Activated CD8-positive, alpha-beta memory T cell treated with anti-CD3 and anti-CD28 coated beads for 36 hours (primary cell): ENCODE measurements at regions not wholly inside any gene's neighbourhood (a gene's known extent, or its start where the extent isn't known, plus 50 kb on each side); places are given as distances from the start of the nearest gene placed in this dataset.
"Not testable (repeated sequence)": the region's sequence is repeated elsewhere in the genome, so short reads cannot be mapped to it uniquely, and the experiment has no call there.

Source experiments
- CTCF ChIA-PET: fragments of 350-600 bp; sonication (Branson Sonifier 250); formaldehyde crosslinking; loops from one replicate; lab custom pipeline; 2021; ENCODE audit warnings: antibody characterized with exemption; lab: Charles Lee
- POLR2A ChIA-PET: fragments of 350-600 bp; sonication (Branson Sonifier 250); formaldehyde crosslinking; loops from one replicate; lab custom pipeline; 2021; ENCODE audit warnings: antibody characterized with exemption; lab: Charles Lee

DNA sequence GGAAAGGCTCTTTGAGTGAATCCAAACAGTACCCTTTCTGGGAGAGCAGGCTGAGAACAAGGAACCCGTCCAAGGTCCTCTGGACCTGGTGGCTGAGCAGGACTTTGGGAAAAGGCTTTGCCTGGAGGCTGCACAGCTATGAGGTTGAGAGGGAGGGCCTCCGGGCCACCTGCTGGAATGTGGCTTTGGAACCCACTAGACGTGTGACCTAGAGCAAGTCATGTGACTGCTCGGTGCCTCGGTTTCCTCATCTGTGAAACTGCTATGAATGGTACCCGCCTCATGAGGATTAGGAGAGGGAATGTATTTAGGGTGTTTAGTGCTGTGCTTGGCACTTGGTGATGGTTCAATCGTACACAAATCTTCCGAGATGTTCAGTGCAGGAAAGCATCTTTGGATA is 50.4 kb downstream of the HAPSTR1 start:
- ChIA-PET CTCF (no interaction called here), POLR2A (no interaction called here)

- POLR2A ChIA-PET = no interaction called here
- CTCF ChIA-PET = interaction anchor here (0.7 kb wide), 1 partner anchor 9 kb away, joined by 3 read pairs; no protein-coding TSS in a partner anchor
Measured at GRCh38 chr16:9144106-9144505, 52.7 kb downstream of the HAPSTR1 start.

GRCh38 chr16:9148374-9149015 is 57.1 kb downstream of the HAPSTR1 start:
- ChIA-PET POLR2A (no interaction called here), CTCF (interaction anchor here (1.1 kb wide), 1 partner anchor 9 kb away, joined by 5 read pairs; no protein-coding TSS in a partner anchor)

- ChIA-PET CTCF (interaction anchor here (1.9 kb wide), 1 partner anchor 12 kb away, joined by 4 read pairs; no protein-coding TSS in a partner anchor), POLR2A (no interaction called here)
Measured at GRCh38 chr16:9151074-9151473, 59.6 kb downstream of the HAPSTR1 start.

DNA sequence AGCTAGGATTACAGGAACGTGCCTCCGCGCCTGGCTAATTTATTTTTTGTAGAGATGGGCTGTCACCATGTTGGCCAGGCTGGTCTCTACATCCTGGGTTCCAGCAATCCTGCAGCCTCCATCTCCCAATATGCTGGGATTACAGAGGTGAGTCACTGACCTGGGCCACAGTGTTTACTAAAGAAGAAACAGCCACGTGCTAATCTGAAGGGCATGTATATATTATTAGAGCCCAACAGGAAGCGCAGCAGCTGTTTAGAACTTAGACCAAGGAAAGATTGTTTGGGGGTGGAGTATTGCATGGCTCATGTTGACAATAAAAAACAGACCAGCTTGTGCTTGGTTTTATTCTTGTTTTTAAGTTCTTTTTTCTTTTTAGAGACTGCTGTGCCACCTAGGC is 60.2 kb downstream of the HAPSTR1 start:
- CTCF ChIA-PET = interaction anchor here (1.2 kb wide), 1 partner anchor 13 kb away, joined by 4 read pairs; no protein-coding TSS in a partner anchor
- POLR2A ChIA-PET = no interaction called here

DNA sequence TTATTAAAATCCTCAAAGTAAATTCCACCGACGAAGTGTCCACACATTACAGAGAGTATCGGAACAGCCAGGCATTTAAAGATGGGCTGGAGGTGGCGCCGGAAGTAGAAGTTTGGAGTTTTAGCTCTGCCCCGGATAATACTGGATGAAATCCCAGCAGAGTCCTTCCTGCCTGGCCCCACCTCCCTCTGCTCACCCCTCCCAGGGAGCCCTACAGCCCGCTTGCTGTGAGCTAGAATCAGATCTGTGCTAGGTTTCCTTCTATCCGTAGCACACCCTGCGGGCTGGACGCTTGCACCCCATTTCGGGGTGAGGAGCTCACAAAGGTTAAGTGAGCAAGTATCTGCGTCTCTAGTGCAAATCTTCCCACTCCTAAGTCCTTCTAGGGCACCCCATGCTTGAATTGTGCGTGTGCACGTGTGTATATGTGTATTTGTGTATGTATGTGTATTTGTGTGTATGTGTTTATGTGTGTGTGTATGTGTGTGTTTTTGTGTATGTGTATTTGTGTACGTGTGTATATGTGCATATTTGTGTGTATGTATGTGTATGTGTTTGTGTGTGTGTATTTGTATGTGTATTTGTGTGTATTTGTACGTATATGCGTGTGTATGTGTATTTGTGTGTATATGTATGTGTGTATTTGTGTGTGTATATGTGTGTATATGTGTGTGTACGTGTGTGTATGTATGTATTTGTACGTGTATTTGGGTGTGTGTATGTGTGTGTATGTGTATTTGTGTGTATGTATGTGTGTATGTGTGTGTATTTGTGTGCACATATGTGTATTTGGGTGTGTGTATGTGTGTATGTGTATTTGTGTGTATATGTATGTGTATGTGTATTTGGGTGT is 61.4 kb downstream of the HAPSTR1 start:
- CTCF ChIA-PET = interaction anchor here (1.2 kb wide), 1 partner anchor 14 kb away, joined by 4 read pairs; no protein-coding TSS in a partner anchor
- POLR2A ChIA-PET = no interaction called here

GRCh38 chr16:9153502-9153864 is 62.0 kb downstream of the HAPSTR1 start:
- CTCF ChIA-PET = no interaction called here

DNA sequence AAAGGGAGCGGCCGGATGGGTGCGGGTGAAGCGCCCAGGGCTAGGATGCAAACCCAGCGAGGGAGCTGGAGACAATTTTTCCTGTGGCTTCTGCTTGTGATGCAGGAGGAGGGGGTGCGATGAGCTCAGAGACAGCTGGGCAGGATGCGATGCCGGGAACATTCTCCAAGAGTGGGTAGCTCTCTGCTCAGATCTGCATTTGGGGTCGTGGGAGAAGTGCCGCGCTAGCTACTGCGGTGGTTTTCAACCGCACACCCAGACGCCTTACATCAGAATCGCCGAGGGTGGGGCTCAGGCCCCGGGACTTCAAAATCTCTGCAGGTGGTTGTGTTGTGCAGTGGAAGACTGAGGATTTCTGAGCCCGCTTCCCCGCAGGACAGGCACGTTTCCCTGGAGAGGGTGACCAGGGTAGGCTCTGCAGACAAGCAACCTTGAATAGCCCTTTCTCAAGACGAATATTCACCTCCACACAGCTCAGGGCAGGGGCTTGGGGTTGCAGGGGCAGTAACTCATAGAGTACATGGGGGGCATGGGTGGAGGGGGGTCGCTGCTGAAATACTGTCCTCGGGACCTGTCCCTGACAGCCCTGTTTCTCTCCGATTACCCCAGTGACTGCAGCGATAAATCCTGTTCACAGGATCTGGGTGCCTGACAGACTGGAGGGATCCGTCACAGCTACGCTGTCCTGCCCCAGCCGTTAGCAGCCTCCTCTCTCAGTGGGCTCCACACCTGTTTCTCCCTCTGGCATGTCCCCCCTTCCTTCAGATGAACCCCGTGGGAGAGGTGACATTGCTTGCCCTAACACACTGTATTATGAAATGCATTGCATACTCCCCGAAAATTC is 63.3 kb downstream of the HAPSTR1 start:
- ChIA-PET CTCF (interaction anchor here (0.9 kb wide), 1 partner anchor 22 kb away, joined by 3 read pairs; no protein-coding TSS in a partner anchor), POLR2A (no interaction called here)

More at GRCh38 chr16:9153502-9153864, 62.0 kb downstream of the HAPSTR1 start:
- POLR2A ChIA-PET = no interaction called here

DNA sequence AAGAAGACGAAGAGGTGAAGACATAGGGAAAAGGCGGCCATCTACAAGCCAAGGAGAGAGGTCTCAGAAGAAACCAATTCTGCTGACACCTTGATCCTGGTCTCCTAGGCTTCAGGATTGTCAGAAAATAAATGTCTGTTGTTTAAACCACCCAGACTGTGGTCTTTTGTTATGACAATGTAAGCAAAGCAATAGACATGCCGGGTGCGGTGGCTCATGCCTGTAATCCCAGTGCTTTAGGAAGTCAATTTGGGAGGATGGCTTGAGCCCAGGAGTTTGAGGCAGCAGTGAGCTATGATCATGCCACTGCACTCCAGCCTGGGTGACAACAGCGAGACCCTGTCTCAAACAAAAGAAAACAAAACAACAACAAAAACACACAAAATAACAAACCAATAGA is 64.4 kb downstream of the HAPSTR1 start:
- POLR2A ChIA-PET = no interaction called here
- CTCF ChIA-PET = no interaction called here

- POLR2A ChIA-PET = no interaction called here
- CTCF ChIA-PET = no interaction called here
Measured at GRCh38 chr16:9159839-9160550, 68.6 kb downstream of the HAPSTR1 start.

DNA sequence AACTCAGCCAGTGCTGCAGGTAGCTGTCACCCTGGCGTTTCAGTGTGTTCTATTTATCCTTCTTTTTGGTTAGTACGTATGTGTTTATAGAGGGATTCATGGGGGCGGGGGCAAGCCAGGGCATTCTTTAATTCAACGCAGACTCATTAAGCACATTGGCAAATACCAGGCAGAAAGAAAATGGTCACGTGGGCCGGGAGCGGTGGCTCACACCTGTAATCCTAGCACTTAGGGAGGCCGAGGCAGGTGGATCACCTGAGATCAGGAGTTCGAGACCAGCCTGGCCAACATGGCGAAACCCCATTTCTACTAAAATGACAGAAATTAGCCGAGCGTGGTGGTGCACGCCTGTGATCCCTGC is 69.1 kb downstream of the HAPSTR1 start:
- CTCF ChIA-PET = no interaction called here
- POLR2A ChIA-PET = no interaction called here

DNA sequence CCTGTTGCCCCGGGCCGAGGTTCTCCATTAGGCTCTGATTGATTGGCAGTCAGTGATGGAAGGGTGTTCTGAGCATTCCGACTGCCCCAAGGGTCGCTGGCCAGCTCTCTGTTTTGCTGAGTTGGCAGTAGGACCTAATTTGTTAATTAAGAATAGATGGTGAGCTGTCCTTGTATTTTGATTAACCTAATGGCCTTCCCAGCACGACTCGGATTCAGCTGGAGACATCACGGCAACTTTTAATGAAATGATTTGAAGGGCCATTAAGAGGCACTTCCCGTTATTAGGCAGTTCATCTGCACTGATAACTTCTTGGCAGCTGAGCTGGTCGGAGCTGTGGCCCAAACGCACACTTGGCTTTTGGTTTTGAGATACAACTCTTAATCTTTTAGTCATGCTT is 74.2 kb downstream of the HAPSTR1 start:
- ChIA-PET POLR2A (no interaction called here), CTCF (no interaction called here)

DNA sequence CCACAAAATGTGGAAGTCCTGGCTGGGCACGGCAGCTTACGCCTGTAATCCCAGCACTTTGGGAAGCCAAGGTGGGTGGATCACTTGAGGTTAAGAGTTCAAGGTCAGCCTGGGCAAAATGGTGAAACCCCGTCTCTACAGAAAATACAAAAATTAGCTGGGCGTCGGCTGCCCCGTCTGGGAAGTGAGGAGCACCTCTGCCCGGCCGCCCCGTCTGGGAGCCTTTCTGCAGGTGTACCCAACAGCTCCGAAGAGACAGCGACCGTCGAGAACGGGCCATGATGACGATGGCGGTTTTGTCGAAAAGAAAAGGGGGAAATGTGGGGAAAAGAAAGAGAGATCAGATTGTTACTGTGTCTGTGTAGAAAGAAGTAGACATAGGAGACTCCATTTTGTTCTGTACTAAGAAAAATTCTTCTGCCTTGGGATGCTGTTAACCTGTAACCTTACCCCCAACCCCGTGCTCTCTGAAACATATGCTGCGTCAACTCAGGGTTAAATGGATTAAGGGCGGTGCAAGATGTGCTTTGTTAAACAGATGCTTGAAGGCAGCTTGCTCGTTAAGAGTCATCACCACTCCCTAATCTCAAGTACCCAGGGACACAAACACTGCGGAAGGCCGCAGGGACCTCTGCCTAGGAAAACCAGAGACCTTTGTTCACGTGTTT is 75.0 kb downstream of the HAPSTR1 start:
- CTCF ChIA-PET, POLR2A ChIA-PET: not testable (repeated sequence)

GRCh38 chr16:9169094-9169493 is 77.7 kb downstream of the HAPSTR1 start:
- CTCF ChIA-PET = no interaction called here
- POLR2A ChIA-PET = no interaction called here

GRCh38 chr16:9170470-9170869 is 79.0 kb downstream of the HAPSTR1 start:
- ChIA-PET POLR2A (no interaction called here), CTCF (no interaction called here)

- POLR2A ChIA-PET = no interaction called here
- CTCF ChIA-PET = no interaction called here
Measured at GRCh38 chr16:9176547-9177418, 85.3 kb downstream of the HAPSTR1 start.

DNA sequence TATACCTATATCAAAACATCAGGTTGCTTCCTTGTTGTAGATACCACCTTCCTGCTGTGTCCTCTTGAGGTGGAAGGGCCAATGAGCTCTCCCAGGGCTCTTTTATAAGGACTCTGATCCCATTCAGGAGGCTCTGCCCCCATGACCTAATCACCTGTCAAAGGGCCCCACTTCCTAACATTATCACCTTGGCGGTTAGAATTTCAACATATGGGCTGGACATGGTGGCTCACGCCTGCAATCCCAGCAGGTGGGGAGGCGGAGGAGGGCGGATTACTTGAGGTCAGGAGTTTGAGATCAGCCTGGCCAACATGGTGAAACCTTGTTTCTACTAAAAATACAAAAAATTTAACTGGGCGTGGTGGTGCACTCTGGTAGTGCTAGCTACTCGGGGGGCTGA is 86.4 kb downstream of the HAPSTR1 start:
- ChIA-PET POLR2A (no interaction called here), CTCF (no interaction called here)
